Gastroesophageal sphincter (tissue), 4 donors: ENCODE measurements at regions not wholly inside any gene's neighbourhood (a gene's known extent, or its start where the extent isn't known, plus 50 kb on each side); places are given as distances from the start of the nearest gene placed in this dataset.
"Not testable (repeated sequence)": the region's sequence is repeated elsewhere in the genome, so short reads cannot be mapped to it uniquely, and the experiment has no call there.

Experiments used
- ATAC-seq: fragments of 150-250 bp; one replicate; pipeline ENCODE4 v1.9.1; 2016; ENCODE audit warnings: mild to moderate bottlenecking, moderate library complexity
- H3K27ac ChIP-seq, 4 donors: fragments of 200-600 bp; sonication (generic) in 3 of 4; 1 replicate in 3 of 4; 2 replicates in 1 of 4; pipeline ENCODE4 v1.5.1; 2016 to 2019
- H3K27me3 ChIP-seq: fragments of 200-600 bp; sonication (generic); one replicate; pipeline ENCODE4 v1.5.1; 2019
- H3K36me3 ChIP-seq, 2 donors: fragments of 200-600 bp; sonication (generic); one replicate each; pipeline ENCODE4 v1.5.1; 2019; ENCODE audit warnings: control low read depth in 1 of 2
- H3K4me1 ChIP-seq, 3 donors: fragments of 200-600 bp; sonication (generic); 1 replicate in 2 of 3; 2 replicates in 1 of 3; pipeline ENCODE4 v1.5.1; 2016 to 2019; ENCODE audit warnings: control low read depth in 2 of 3
- H3K4me3 ChIP-seq, 2 donors: fragments of 200-600 bp; sonication (generic); one replicate each; pipeline ENCODE4 v1.5.1; 2019; ENCODE audit warnings: mild to moderate bottlenecking in 1 of 2, moderate library complexity in 1 of 2
- H3K9me3 ChIP-seq, 3 donors: fragments of 200-600 bp; sonication (generic); one replicate each; pipeline ENCODE4 v1.5.1; 2017 to 2019; ENCODE audit warnings: control low read depth in 2 of 3
- WGBS, 2 donors: methylation state at CpG; one replicate each; pipeline ENCODE4 v1.1.5; 2018; ENCODE audit warnings: low coverage in 1 of 2; 5-methylcytosine and 5-hydroxymethylcytosine counted together
- small RNA-seq, 4 donors: library from RNA; depleted of rRNA; stranded (forward); fragments of <200 nt; gene quantifications; one replicate each; pipeline ENCODE3, GENCODE V24; 2016

DNA sequence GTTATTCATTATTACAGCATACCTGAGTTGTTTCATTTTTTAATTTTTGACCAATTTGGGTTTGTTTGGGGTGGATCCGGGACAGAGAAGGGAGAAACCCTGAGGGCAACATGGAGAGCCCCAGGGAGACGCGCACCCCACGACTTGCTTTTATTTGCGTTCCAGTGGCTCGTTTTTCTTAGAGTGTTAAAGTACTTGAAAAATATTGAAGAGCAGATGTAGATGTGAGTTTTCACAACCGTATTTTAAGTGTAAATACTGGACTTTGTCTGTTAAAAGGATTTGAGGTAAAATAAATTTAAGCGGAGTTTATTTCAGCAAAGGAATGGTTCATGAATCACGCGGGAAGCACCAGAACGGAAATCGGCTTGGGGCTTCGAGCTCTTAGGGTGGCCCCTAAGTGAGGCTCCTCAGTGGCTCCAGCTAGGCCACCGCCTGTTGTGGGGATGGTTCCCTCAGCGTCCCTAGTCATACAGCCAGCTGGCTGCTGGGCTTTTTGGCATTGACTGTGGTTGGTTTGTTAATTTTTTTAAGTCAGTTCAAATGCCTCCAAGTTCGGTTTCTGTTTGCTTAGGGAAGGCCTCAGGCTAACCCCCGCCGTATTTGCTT, 344.0 kb downstream of the CACNA1B start:
- not testable (repeated sequence) for H3K4me1 ChIP-seq, ATAC-seq, H3K27ac ChIP-seq, H3K4me3 ChIP-seq, H3K9me3 ChIP-seq, H3K27me3 ChIP-seq, H3K36me3 ChIP-seq
- WGBS, 2 donors, result 100% methylated on average over 1 of the region's 18 CpGs; no CpG with 5 or more reads in 1 of the 2 donors

DNA sequence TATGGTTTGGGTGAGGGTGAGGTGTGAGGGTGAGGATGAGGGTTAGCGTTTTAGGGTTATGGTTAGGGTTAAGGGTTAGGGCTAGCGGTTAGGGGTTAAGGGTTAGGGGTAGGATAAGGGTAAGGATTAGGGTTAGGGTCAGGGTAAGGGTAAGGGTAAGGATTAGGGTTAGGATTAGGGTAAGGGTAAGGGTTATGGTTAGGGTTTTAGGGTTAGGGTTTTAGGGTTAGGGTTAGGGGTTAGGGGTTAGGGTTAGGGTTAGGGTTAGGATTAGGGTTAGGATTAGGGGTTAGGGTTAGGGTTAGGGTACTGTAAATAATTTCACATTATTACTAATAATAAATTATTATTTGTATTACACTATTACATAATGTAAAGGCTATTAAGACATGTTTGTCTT, 359.5 kb downstream of the CACNA1B start:
- WGBS, 2 donors, result no CpG with 5 or more reads among the region's 2 CpGs
- H3K9me3 ChIP-seq, H3K36me3 ChIP-seq, H3K27me3 ChIP-seq, ATAC-seq, H3K4me3 ChIP-seq, H3K27ac ChIP-seq, H3K4me1 ChIP-seq: not testable (repeated sequence)

DNA sequence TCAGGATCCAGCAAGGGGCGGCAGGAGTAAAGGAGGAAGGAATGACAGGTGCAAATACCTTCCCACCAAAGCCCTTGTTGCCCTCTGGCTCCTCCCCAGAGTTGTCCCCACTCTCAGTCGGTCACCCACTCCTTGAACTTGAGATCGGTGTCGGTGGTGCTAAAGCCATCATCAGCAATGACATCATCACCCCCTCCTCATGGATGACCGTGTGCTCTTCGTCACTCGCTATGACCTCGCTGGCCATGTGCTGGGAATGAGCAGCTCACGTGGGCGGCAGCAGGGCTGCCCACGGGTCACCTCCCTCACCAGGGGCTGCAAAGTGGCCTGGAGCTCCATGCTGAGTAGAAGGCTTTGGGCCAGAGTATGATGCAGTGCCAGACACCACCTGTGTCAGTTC, 405.3 kb downstream of the CACNA1B start:
- H3K36me3 ChIP-seq, H3K27ac ChIP-seq, H3K4me1 ChIP-seq, H3K27me3 ChIP-seq, H3K4me3 ChIP-seq, H3K9me3 ChIP-seq, ATAC-seq: not testable (repeated sequence)
- WGBS, 2 donors, result no CpG with 5 or more reads among the region's 11 CpGs

Small RNA genes lying in the stretch of these regions (small RNA-seq; reads per million reads assigned to genes)
- gene RNU6-785P, result 0 reads per million in 4 donors
